Stimulated activated CD8-positive, alpha-beta memory T cell treated with anti-CD3 and anti-CD28 coated beads, Interleukin-7, amount 100 ng/mL, for 1 hour (primary cell): ENCODE measurements at regions not wholly inside any gene's neighbourhood (a gene's known extent, or its start where the extent isn't known, plus 50 kb on each side); places are given as distances from the start of the nearest gene placed in this dataset.

Experiments
- DNase-seq, 2 donors: peaks; one replicate each; pipeline ENCODE4 v3.0.0-alpha.2; 2020; ENCODE audit warnings: low read depth in 2 of 2

GRCh38 chr22:18731075-18731666 lies 119.5 kb upstream of the RIMBP3 start:
- DNase-seq, result no peak

- peak in 1 of 2 donors; percentile 38 for DNase-seq
Observed at GRCh38 chr22:18730410-18730809, 118.7 kb upstream of the RIMBP3 start.
